Neuronal stem cell (in vitro differentiated cells): ENCODE measurements at regions not wholly inside any gene's neighbourhood (a gene's known extent, or its start where the extent isn't known, plus 50 kb on each side); places are given as distances from the start of the nearest gene placed in this dataset.

Experiments
- DNase-seq: peaks from one replicate; pipeline ENCODE4 v3.0.0-alpha.2; 2013; ENCODE audit warnings: low spot score
- H2AFZ ChIP-seq: one replicate; pipeline ENCODE4 v1.6.1; 2013; ENCODE audit warnings: mild to moderate bottlenecking, low read length, inconsistent platforms
- H2AK5ac ChIP-seq: 2 replicates; pipeline ENCODE4 v1.6.1; 2013; ENCODE audit warnings: low read depth, mild to moderate bottlenecking, inconsistent platforms, low read length, moderate library complexity, mixed read lengths
- H2BK120ac ChIP-seq: 2 replicates; pipeline ENCODE4 v1.6.1; 2013; ENCODE audit warnings: low read depth, mild to moderate bottlenecking, inconsistent platforms, low read length, moderate library complexity, mixed read lengths
- H2BK12ac ChIP-seq: one replicate; pipeline ENCODE4 v1.6.1; 2013; ENCODE audit warnings: low read length, inconsistent platforms
- H2BK15ac ChIP-seq: 2 replicates; pipeline ENCODE4 v1.6.1; 2013; ENCODE audit warnings: mild to moderate bottlenecking, low read length, inconsistent platforms, mixed read lengths
- H2BK5ac ChIP-seq: one replicate; pipeline ENCODE4 v1.6.1; 2013; ENCODE audit warnings: inconsistent platforms, mild to moderate bottlenecking, low read length, moderate library complexity
- H3K14ac ChIP-seq: one replicate; pipeline ENCODE4 v1.6.1; 2013; ENCODE audit warnings: low read length, inconsistent platforms
- H3K18ac ChIP-seq: 2 replicates; pipeline ENCODE4 v1.6.1; 2013; ENCODE audit warnings: low read length, inconsistent platforms
- H3K23ac ChIP-seq: 2 replicates; pipeline ENCODE4 v1.6.1; 2013; ENCODE audit warnings: low read depth, mild to moderate bottlenecking, mixed read lengths, low read length, inconsistent platforms; ENCODE audit not compliant: poor library complexity
- H3K27ac ChIP-seq: replicated peaks from 3 replicates; pipeline ENCODE4 v1.5.1; 2013; ENCODE audit warnings: low read length, inconsistent platforms
- H3K27me3 ChIP-seq, 3 experiments: 2 replicates each; pipeline ENCODE4 v1.6.1; 2013; ENCODE audit warnings: low read length in 3 of 3, mild to moderate bottlenecking in 2 of 3, inconsistent platforms in 1 of 3, low read depth in 1 of 3, mixed read lengths in 1 of 3, moderate library complexity in 1 of 3; ENCODE audit not compliant: control insufficient read depth in 3 of 3, insufficient read depth in 3 of 3
- H3K36me3 ChIP-seq, 2 donors: replicated peaks in 1 of 2; 2 replicates each; pipeline ENCODE4 v1.6.1; 2013; ENCODE audit warnings: low read length in 2 of 2; ENCODE audit not compliant: control insufficient read depth in 2 of 2, insufficient read depth in 2 of 2
- H3K4ac ChIP-seq: 2 replicates; pipeline ENCODE4 v1.6.1; 2013; ENCODE audit warnings: inconsistent platforms, mild to moderate bottlenecking, low read length, moderate library complexity
- H3K4me1 ChIP-seq, 2 donors: 1 replicate in 1 of 2; 2 replicates in 1 of 2; pipeline ENCODE4 v1.6.1; 2013; ENCODE audit warnings: low read length in 2 of 2, low read depth in 1 of 2; ENCODE audit not compliant: control insufficient read depth in 2 of 2, insufficient read depth in 1 of 2
- H3K4me2 ChIP-seq: one replicate; pipeline ENCODE4 v1.6.1; 2013; ENCODE audit warnings: mild to moderate bottlenecking, low read length, inconsistent platforms; ENCODE audit not compliant: insufficient read depth, poor library complexity, severe bottlenecking
- H3K4me3 ChIP-seq, 2 donors: 2 replicates each; pipeline ENCODE4 v1.5.1; 2013; ENCODE audit warnings: low read length in 2 of 2, mild to moderate bottlenecking in 2 of 2, inconsistent platforms in 1 of 2, moderate library complexity in 1 of 2
- H3K79me1 ChIP-seq: one replicate; pipeline ENCODE4 v1.6.1; 2013; ENCODE audit warnings: low read depth, mild to moderate bottlenecking, inconsistent platforms, low read length, moderate library complexity
- H3K9ac ChIP-seq: one replicate; pipeline ENCODE4 v1.6.1; 2013; ENCODE audit warnings: mild to moderate bottlenecking, low read depth, low read length, inconsistent platforms; ENCODE audit not compliant: poor library complexity
- H3K9me3 ChIP-seq, 2 donors: replicated peaks in 1 of 2; 2 replicates each; pipeline versions ENCODE3 to v1.6.1; 2013; ENCODE audit warnings: low read length in 2 of 2, mild to moderate bottlenecking in 2 of 2, inconsistent platforms in 1 of 2, low read depth in 1 of 2, mixed read lengths in 1 of 2, moderate library complexity in 1 of 2; ENCODE audit not compliant: control insufficient read depth in 2 of 2, insufficient read depth in 1 of 2
- H4K8ac ChIP-seq: one replicate; pipeline ENCODE4 v1.6.1; 2013; ENCODE audit warnings: low read depth, mild to moderate bottlenecking, inconsistent platforms, low read length, moderate library complexity
- H4K91ac ChIP-seq: one replicate; pipeline ENCODE4 v1.6.1; 2013; ENCODE audit warnings: low read length, low read depth, mild to moderate bottlenecking, inconsistent platforms; ENCODE audit not compliant: poor library complexity
- WGBS, 2 donors: extraction: QIAGEN DNeasy Blood & Tissue Kit; methylation state at CpG; one replicate each; pipeline ENCODE4 v1.1.7; 2013; ENCODE audit warnings: missing lambda C conversion rate in 2 of 2, mixed read lengths in 1 of 2; ENCODE audit not compliant: insufficient read length in 2 of 2, insufficient replicate concordance in 1 of 2; ENCODE audit errors: extremely low coverage in 2 of 2; 5-methylcytosine and 5-hydroxymethylcytosine counted together

DNA sequence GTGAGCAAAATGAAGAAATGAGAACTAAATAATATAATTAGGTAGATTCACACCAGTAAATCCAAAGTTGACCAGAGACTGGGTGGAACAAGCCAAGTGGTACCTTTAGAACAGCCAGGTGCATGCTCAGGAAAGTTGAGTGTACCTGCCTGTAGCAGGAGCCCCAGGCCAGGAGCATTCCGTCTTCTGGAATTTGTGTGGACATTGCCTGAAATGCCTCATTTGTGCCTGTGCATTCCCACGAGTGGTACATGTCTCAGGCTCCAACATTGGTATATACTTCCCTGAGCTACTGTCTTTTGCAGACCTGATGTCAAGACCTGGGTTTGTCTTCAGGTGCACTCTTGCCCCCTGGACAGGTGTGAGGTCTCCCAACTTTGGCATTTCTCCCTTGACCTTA lies 187.6 kb upstream of the NECTIN1 start:
- H4K8ac ChIP-seq = no peak overlapping the region
- no peaks in the 10 kb centered on the region for H3K36me3 ChIP-seq
- no peak overlapping the region for H3K4ac ChIP-seq
- H3K14ac ChIP-seq = no peak overlapping the region
- no peak overlapping the region for H2BK15ac ChIP-seq
- H2BK120ac ChIP-seq = no peak overlapping the region
- H3K27me3 ChIP-seq = peaks cover 0 to 25% (median 2%) of the 10 kb centered on the region in 3 experiments
- no peak overlapping the region for H4K91ac ChIP-seq
- no CpG with 5 or more reads among the region's 2 CpGs for WGBS, 2 donors
- no peak for DNase-seq
- no peak overlapping the region for H3K27ac ChIP-seq
- no peaks in the 10 kb centered on the region for H3K79me1 ChIP-seq
- no peak overlapping the region for H3K4me3 ChIP-seq
- no peak overlapping the region for H2BK5ac ChIP-seq
- H3K4me2 ChIP-seq = no peak overlapping the region
- H2BK12ac ChIP-seq = no peak overlapping the region
- no peaks in the 10 kb centered on the region for H3K9me3 ChIP-seq
- no peak overlapping the region for H3K18ac ChIP-seq
- H3K9ac ChIP-seq = no peak overlapping the region
- no peak overlapping the region for H2AK5ac ChIP-seq
- peaks cover 0 to 14% of the 10 kb centered on the region in 2 donors for H3K4me1 ChIP-seq
- no peak overlapping the region for H2AFZ ChIP-seq
- no peak overlapping the region for H3K23ac ChIP-seq

DNA sequence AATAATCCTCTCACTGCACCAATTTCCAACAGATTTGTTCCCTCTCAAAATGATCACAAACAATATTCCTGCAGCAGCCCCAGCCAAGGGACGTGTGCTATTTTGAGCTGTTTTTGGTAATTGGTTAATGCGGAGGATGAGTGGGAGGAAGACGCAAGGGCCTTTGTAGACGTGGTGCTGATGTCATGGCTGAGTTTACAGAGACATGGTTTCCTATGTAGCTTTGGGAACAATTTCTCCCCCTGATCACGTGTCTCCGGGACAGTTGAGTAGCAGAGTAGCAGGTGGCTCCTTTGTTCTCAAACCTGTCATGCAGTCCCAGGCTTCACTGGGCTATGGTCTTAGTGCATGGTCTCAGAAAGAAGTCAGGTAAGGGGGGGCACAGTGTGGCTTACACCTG lies 183.2 kb upstream of the NECTIN1 start:
- H2BK12ac ChIP-seq = no peak overlapping the region
- no peak overlapping the region for H2AK5ac ChIP-seq
- H3K36me3 ChIP-seq = no peaks in the 10 kb centered on the region
- H3K4me2 ChIP-seq = no peak overlapping the region
- no CpG with 5 or more reads among the region's 6 CpGs for WGBS, 2 donors
- H4K8ac ChIP-seq = no peak overlapping the region
- no peak overlapping the region for H3K4ac ChIP-seq
- H3K9ac ChIP-seq = peak overlapping the region; percentile 22
- DNase-seq = no peak
- H3K14ac ChIP-seq = no peak overlapping the region
- no peak overlapping the region for H4K91ac ChIP-seq
- H2AFZ ChIP-seq = no peak overlapping the region
- no peak overlapping the region for H3K27ac ChIP-seq
- H3K27me3 ChIP-seq = peaks cover 0 to 2% (median 0%) of the 10 kb centered on the region in 3 experiments
- no peak overlapping the region for H3K18ac ChIP-seq
- H2BK5ac ChIP-seq = no peak overlapping the region
- H3K4me1 ChIP-seq = peaks cover 0 to 9% of the 10 kb centered on the region in 2 donors
- no peak overlapping the region for H3K23ac ChIP-seq
- H3K4me3 ChIP-seq = no peak overlapping the region
- no peak overlapping the region for H2BK120ac ChIP-seq
- H2BK15ac ChIP-seq = no peak overlapping the region
- H3K79me1 ChIP-seq = no peaks in the 10 kb centered on the region
- no peaks in the 10 kb centered on the region for H3K9me3 ChIP-seq

GRCh38 chr11:119910650-119911049 lies 181.7 kb upstream of the NECTIN1 start:
- H3K14ac ChIP-seq = no peak overlapping the region
- no peaks in the 10 kb centered on the region for H3K79me1 ChIP-seq
- H2BK5ac ChIP-seq = no peak overlapping the region
- no peak overlapping the region for H3K4ac ChIP-seq
- no peak overlapping the region for H2AFZ ChIP-seq
- no peak for DNase-seq
- no peak overlapping the region for H3K4me3 ChIP-seq
- H2BK15ac ChIP-seq = no peak overlapping the region
- no peak overlapping the region for H4K8ac ChIP-seq
- H3K36me3 ChIP-seq = no peaks in the 10 kb centered on the region
- H3K18ac ChIP-seq = peak overlapping the region; percentile 21
- no peak overlapping the region for H3K4me2 ChIP-seq
- H4K91ac ChIP-seq = peak overlapping the region; percentile 3
- H3K23ac ChIP-seq = no peak overlapping the region
- no peaks in the 10 kb centered on the region for H3K9me3 ChIP-seq
- no peak overlapping the region for H3K27ac ChIP-seq
- no peak overlapping the region for H2BK120ac ChIP-seq
- peaks cover 0 to 12% of the 10 kb centered on the region in 2 donors for H3K4me1 ChIP-seq
- H2BK12ac ChIP-seq = no peak overlapping the region
- no CpG with 5 or more reads among the region's 2 CpGs for WGBS, 2 donors
- no peak overlapping the region for H3K9ac ChIP-seq
- H2AK5ac ChIP-seq = no peak overlapping the region
- peaks cover 0 to 10% (median 0%) of the 10 kb centered on the region in 3 experiments for H3K27me3 ChIP-seq

DNA sequence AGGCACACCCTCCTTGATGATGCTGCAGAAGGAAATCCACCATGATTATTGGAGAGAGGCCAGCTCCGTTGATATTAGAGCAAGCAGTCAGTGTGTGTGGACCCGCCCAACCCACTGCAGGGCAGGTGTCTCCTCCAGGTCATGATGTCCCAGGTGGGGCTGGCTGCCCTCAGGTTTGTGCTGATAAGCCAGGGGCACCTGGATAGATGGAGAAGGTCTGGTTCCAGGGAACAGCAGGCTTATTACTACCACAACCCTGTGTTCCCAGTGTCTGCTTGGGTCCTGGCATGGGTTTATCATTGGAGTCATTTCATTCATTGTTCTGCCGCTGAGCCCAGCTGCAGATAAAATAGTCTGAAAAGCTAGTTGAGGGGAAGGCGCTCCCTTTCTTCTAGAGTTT lies 181.1 kb upstream of the NECTIN1 start:
- peaks cover 0 to 12% of the 10 kb centered on the region in 2 donors for H3K4me1 ChIP-seq
- H2BK5ac ChIP-seq = no peak overlapping the region
- no peak overlapping the region for H3K27ac ChIP-seq
- no peak overlapping the region for H2AK5ac ChIP-seq
- H3K27me3 ChIP-seq = peaks cover 0 to 10% (median 0%) of the 10 kb centered on the region in 3 experiments
- no peak overlapping the region for H3K4me2 ChIP-seq
- no peak overlapping the region for H4K91ac ChIP-seq
- no peak overlapping the region for H2BK15ac ChIP-seq
- H2BK120ac ChIP-seq = no peak overlapping the region
- no peaks in the 10 kb centered on the region for H3K79me1 ChIP-seq
- no peak overlapping the region for H3K4ac ChIP-seq
- no peak overlapping the region for H3K9ac ChIP-seq
- H2BK12ac ChIP-seq = no peak overlapping the region
- DNase-seq = no peak
- no peak overlapping the region for H4K8ac ChIP-seq
- no peak overlapping the region for H3K4me3 ChIP-seq
- H3K36me3 ChIP-seq = no peaks in the 10 kb centered on the region
- no peak overlapping the region for H3K14ac ChIP-seq
- no peak overlapping the region for H3K23ac ChIP-seq
- no peaks in the 10 kb centered on the region for H3K9me3 ChIP-seq
- WGBS, 2 donors = no CpG with 5 or more reads among the region's 4 CpGs
- no peak overlapping the region for H2AFZ ChIP-seq
- H3K18ac ChIP-seq = no peak overlapping the region
